NB4 (cell line): ENCODE measurements at regions not wholly inside any gene's neighbourhood (a gene's known extent, or its start where the extent isn't known, plus 50 kb on each side); places are given as distances from the start of the nearest gene placed in this dataset.

Experiments
- DNase-seq: peaks from one replicate; pipeline ENCODE4 v3.0.0; 2010; ENCODE audit warnings: low read depth
- H3K4me3 ChIP-seq: one replicate; pipeline ENCODE4 v1.5.1; 2011; ENCODE audit warnings: mild to moderate bottlenecking, low read depth, low read length, moderate library complexity
- MYC ChIP-seq: IDR thresholded peaks from 2 replicates; pipeline ENCODE4 v1.6.1; 2011; ENCODE audit warnings: low read depth, low read length
- POLR2A ChIP-seq: IDR thresholded peaks from 2 replicates; pipeline ENCODE4 v1.6.1; 2011; ENCODE audit warnings: mild to moderate bottlenecking; ENCODE audit not compliant: insufficient read length; ENCODE audit errors: extremely low read depth
- TF ChIP-seq, protein P1 (sequence below): IDR thresholded peaks from one replicate; pipeline ENCODE4 v1.5.1; 2012; ENCODE audit warnings: low read depth, low read length
- TF ChIP-seq, protein P2 (sequence below): IDR thresholded peaks from 2 replicates; pipeline ENCODE4 v1.6.1; 2011; ENCODE audit warnings: low read depth, low read length

DNA sequence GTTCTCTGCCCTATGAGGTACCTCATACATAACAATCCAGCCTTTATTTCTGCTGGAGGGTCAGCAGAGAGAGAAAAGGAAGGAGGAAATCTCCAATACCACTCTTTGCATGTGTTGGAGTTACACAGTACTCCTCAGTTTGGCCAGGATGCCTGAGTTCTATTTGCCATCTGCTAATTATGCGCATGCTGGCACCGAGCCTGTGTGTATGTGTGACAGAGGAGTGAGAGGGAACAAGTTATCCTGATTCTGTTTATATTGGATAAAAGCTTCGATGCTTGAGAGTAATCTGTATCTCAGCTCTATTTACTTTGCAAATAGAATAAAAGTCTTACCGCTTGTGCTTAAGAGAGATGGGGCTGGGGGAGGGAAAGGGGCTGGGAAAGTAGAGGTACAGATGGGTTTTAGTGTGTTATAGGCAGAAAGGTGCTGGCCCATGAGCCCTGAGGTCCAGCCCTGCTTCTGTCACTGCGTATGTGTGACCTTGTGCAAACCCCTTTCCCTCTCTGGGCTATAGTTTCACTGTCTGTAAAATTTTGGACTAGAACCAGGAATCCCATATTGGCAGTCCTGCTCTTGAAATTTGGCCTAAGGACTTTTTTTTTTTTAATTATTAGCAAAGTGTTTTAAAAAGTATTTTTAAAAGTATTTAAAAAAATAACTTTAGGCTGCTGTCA is 54.5 kb upstream of the PLXNA2 start:
- TF ChIP-seq, protein P1, sequence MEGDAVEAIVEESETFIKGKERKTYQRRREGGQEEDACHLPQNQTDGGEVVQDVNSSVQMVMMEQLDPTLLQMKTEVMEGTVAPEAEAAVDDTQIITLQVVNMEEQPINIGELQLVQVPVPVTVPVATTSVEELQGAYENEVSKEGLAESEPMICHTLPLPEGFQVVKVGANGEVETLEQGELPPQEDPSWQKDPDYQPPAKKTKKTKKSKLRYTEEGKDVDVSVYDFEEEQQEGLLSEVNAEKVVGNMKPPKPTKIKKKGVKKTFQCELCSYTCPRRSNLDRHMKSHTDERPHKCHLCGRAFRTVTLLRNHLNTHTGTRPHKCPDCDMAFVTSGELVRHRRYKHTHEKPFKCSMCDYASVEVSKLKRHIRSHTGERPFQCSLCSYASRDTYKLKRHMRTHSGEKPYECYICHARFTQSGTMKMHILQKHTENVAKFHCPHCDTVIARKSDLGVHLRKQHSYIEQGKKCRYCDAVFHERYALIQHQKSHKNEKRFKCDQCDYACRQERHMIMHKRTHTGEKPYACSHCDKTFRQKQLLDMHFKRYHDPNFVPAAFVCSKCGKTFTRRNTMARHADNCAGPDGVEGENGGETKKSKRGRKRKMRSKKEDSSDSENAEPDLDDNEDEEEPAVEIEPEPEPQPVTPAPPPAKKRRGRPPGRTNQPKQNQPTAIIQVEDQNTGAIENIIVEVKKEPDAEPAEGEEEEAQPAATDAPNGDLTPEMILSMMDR: no peak
- TF ChIP-seq MYC (no peak), POLR2A (no peak)
- TF ChIP-seq, protein P2, sequence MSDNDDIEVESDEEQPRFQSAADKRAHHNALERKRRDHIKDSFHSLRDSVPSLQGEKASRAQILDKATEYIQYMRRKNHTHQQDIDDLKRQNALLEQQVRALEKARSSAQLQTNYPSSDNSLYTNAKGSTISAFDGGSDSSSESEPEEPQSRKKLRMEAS: no peak
- no peak for DNase-seq
- no peak overlapping the region for H3K4me3 ChIP-seq

DNA sequence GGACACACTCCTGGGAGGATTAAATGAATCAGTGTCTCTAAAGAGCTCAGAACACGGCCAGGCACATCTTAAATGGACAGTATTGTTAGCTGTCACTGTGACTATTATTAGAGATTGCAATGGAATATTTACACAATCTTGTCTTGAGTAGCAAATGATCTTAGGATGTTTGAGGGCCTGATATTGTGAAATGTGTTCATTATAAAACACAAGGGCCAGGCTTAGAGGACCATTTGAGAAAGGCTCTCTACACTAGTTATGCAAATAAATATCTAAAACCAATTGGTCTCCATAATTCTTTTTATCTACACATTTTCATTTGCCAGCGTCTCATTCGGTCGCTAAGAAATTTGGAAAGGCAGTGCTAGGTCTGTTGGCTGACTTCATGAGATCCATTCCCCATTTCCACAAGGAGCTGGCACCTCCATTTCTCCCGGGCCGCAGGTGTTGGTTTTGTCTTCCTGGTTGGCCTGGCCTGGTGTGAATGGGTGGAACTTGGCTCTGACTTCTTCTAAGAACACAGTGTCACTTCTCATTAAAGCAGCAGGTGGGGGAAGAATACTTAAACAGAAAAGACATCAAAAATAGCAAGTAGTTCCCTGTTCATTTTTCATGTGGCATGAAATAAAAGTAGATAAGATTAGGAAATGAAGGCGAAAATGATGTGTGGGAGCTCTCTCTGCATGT is 56.0 kb upstream of the PLXNA2 start:
- TF ChIP-seq POLR2A: no peak
- TF ChIP-seq, protein P2: no peak
- TF ChIP-seq, protein P1: no peak
- TF ChIP-seq MYC: no peak
- no peak overlapping the region for H3K4me3 ChIP-seq
- no peak for DNase-seq

DNA sequence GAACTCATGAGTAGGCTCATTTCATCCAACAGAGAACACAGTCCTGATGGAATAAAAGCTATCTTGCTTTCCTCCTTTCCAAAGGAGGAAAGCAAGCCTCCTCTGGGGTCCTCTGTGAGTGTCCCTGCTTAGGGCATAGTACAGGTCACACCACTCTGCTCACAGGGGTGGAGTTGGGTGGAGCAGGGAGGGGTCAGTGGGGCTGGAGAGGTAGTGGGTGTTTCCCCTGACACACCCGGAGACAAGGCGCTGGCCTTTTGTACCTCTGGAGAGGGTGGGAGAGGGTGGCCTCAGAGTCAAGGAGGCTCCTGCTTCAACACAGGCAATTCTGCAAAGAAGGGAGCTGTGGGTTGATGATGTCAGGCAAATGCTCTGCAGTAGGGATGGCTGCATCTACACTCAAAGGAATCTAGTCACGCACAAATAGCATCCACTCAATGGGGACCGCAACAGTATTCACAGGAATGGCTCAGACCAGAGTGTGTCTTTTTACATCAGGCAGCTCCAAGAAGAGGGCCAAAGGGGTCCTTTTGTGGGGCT is 58.6 kb upstream of the PLXNA2 start:
- H3K4me3 ChIP-seq: no peak overlapping the region
- no peak for TF ChIP-seq MYC
- TF ChIP-seq, protein P1: no peak
- TF ChIP-seq POLR2A: no peak
- TF ChIP-seq, protein P2: no peak
- DNase-seq: no peak

DNA sequence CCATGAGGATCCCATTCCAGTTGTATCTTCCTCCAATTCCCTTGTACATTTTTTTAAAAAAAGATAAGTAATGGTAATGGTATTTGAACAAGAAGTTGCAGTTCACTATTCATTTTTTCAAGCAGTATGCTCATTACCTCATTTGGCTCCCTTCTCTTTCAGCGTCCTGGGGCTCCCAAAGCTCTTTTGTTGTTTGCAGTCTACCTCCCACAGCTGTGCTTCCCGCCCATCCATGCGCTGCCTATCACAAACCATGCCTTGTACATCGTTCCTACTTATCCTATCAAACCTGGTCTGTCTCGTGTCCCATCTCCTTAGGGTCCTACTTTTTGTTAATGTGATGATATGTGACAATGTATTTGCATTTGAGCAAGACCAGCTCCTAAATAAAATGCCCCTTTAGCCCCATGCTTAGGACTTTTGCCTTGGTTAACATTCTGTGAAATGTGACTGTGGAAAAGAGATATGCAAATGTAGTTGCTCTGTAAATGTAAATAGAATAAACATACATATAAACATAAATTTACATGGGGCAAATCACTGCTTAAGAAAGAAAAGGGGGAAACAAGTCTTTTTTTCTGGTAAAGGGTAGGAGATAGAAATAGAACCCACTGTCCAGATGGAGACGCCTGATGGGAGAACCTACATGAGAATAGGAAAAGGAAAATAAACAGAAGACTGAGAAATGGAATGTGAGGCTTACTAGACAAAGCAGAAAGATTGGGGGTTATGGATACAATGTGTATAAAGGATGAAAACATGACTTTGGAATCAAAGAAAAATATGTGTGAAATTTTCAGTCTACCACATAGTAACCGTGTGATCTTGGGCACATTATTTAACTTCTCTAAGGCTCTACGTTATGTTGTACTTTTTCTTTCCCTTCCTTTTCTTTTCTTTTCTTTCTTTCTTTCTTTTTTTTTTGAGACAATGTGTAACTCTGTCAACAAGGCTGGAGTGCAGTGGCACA is 59.8 kb upstream of the PLXNA2 start:
- TF ChIP-seq MYC: no peak
- TF ChIP-seq POLR2A: no peak
- TF ChIP-seq, protein P1: no peak
- TF ChIP-seq, protein P2: no peak
- H3K4me3 ChIP-seq: no peak overlapping the region
- DNase-seq: no peak

DNA sequence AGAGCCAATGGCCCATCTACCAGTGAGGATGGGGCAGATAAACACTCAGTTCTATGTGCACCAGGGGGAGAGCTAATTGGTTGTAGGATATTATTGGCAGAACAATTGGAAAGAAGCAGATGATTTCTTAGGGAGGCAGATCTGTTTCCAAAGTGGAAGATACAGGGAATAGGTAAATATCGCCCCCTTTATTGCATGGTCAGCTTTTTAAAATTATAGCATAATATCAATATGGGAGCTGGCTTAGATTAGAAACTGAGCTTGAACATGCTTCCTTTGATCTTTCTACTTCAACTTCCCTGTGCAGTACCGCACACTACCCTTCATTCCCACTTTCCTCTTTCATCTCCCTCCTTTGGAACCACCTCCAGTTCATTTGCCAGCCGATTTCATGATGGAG is 64.0 kb upstream of the PLXNA2 start:
- TF ChIP-seq, protein P2: no peak
- TF ChIP-seq MYC (no peak), POLR2A (no peak)
- TF ChIP-seq, protein P1: no peak
- DNase-seq: no peak

More for the DNA sequence above, 64.0 kb upstream of the PLXNA2 start:
- no peak overlapping the region for H3K4me3 ChIP-seq
